GM12891 (cell line): ENCODE measurements at regions not wholly inside any gene's neighbourhood (a gene's known extent, or its start where the extent isn't known, plus 50 kb on each side); places are given as distances from the start of the nearest gene placed in this dataset.
"Not testable (repeated sequence)": the region's sequence is repeated elsewhere in the genome, so short reads cannot be mapped to it uniquely, and the experiment has no call there.

Experiments
- POLR2A ChIP-seq: IDR thresholded peaks from 2 replicates; pipeline ENCODE4 v1.6.1; 2011; ENCODE audit warnings: low read depth, low read length, control low read depth
- TAF1 ChIP-seq: IDR thresholded peaks from 2 replicates; pipeline ENCODE4 v1.6.1; 2011; ENCODE audit warnings: low read depth, low read length, control low read depth

GRCh38 chr3:94377863-94378262, 315.0 kb downstream of the NSUN3 start:
- not testable (repeated sequence) for TF ChIP-seq POLR2A, TAF1
